HG03342 (cell line): ENCODE measurements at regions not wholly inside any gene's neighbourhood (a gene's known extent, or its start where the extent isn't known, plus 50 kb on each side); places are given as distances from the start of the nearest gene placed in this dataset.

Experiments used
- ATAC-seq: cut with Tn5 transposase; IDR thresholded peaks from one replicate; pipeline ENCODE4 v1.9.1; 2021; ENCODE audit warnings: mild to moderate bottlenecking, moderate library complexity; ENCODE audit not compliant: unreplicated experiment

DNA sequence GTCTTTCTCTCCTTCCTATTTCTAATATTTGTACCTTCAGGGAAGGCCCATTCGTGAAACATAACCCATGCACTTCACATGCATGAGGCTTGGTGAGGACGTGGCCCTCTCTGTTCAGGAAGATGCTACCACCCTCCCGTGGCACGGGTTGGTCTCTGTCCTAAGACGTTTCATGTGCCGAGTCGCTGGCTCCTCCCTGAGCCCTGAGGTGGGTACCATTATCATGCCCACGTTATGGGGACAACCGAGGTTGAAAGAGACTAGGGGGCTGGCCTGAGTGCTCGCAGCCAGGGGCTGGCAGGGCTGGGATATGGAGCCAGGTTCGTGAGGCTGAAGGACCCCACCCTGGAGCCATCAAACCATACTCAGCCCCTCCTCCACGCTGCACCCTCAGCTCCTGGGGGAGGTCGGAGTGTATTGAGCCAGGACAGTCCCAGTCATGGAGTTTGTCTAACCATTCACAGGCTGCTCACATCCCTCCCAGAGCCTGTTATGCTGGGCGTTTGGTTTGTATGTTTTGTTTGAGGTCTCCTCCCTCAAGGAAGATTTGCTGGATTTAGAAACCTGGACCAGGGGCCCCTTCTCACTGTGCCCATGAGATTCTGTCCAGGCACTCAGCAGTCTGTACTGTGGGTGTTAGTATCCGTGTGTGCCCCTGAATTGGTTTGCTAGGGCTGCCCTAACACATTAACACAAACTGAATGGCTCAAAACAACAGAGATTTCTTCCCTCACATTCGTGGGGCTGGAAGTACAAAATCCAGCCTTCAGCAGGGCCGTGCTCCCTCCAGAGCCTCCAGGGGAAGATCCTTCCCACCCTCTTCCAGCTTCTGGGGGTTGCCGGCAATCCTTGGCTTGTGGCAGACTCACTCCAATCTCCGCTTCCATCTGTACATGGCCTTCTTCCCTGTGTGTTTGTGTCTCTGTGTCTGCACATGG, 88.3 kb downstream of the ANKRD60 start:
- no peak for ATAC-seq

DNA sequence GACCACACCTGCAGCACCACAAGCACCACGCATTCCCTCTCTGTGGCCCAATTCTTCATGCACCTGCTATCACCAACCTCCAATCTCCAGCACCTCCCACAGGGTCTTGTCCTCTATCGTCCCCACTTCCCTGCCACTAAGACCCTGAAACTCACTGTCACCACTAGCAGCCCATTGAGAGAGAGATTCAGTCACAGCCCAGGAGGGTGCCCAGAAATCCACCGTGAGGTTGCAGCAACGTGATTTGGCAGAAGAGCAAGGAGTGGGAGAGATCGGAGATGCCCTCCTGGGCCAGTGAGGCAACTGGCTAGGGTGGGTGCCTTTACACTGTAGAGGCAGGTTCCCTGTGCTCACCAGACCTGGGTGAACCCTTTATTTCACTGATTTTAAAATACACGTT, 90.1 kb downstream of the ANKRD60 start:
- no peak for ATAC-seq

DNA sequence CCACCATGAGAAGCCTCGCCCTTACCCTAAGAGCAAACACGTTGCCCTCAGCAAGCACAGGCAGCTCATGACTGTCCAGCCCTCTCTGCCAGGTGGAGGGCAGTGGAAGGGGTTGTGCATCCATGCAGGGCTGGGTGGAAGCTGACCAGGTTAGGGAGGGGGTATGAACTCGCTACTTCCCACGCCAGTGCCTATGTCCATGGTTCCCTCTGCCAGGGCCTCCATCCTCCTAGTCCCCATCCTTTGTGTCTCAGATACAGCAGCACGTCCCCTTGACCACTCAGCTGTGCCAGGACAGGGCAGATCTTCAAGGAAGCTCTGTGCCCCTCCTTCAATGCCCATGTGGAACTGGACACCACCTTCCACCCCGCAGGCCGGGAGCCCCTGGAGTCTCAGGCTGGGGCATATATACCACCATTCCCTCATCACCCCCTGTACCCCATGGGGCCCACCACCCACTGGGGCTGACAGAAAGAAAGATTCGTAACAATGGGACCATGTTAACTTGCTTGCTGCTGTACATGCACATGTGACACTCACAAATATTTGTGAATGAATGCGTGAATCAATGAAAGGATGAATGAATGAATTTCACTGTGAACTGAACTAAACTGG, 90.7 kb downstream of the ANKRD60 start:
- ATAC-seq, result no peak

DNA sequence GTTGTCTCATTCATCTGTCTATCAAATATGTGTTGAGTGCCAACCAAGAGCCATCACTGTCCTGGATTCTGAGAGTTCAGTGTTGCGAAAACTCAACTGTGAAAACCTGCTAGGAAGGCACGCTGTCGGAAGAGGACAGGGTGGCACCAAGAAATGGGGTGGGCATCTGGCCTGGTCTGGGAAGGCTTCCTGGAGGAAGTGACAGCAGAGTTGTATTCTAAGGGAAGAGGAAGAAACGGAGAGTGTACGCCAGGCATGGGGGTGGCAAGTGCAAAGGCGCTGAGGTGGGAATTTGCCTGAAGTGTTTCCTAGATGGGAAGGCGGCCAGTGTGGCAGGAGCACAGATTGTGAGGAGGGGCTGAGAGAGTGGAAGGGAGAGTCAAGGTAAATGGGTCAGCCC, 91.2 kb downstream of the ANKRD60 start:
- no peak for ATAC-seq

DNA sequence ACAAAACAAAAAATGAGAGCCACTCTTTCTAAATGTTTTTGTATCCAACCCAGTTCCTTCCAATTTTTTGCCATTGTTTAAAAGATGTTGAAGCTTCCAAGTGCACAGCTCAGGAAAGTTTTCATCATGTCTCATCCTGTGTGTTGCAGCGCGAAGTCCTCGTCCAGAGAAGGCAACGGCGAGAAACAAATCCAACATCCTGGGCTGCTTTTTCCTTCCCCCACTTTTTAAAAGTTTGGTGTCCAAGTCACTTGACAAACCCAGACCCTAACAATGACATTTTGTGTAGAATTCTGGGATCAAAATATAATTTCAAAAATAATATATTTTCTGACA, 92.3 kb downstream of the ANKRD60 start:
- ATAC-seq, result no peak

DNA sequence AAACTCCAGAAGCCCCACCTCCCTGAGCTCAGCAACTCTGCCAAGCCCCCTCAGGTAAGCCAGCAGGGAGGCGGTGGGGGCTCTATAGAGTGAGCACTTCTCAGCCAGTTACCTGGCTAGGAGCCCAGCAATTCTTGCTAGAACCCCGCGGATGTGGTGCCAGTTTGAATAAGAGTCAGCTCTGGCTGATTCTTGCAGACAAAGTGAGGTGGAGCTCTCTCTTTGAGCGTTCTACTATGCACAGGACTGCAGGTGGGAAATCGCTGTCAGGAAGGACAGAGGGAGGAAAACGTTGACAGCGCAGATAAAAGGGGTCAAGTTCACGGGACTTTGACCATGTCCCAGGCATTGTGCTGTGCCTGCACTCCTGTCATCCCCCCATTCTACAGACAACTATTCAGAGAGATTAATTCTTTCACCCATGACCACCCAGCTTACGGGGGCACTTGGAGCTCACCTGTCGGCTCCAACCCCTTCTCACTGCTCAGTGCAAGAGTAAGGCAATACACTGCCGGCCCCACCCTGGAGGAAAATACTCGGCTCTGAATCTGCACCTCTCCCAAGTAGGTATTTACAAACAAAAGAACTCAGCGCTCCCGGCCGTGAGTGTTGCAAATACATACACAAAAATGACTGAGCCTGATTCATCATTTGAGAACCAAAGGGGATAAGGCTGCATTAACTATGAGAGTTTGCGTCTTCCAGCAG, 92.9 kb downstream of the ANKRD60 start:
- no peak for ATAC-seq

DNA sequence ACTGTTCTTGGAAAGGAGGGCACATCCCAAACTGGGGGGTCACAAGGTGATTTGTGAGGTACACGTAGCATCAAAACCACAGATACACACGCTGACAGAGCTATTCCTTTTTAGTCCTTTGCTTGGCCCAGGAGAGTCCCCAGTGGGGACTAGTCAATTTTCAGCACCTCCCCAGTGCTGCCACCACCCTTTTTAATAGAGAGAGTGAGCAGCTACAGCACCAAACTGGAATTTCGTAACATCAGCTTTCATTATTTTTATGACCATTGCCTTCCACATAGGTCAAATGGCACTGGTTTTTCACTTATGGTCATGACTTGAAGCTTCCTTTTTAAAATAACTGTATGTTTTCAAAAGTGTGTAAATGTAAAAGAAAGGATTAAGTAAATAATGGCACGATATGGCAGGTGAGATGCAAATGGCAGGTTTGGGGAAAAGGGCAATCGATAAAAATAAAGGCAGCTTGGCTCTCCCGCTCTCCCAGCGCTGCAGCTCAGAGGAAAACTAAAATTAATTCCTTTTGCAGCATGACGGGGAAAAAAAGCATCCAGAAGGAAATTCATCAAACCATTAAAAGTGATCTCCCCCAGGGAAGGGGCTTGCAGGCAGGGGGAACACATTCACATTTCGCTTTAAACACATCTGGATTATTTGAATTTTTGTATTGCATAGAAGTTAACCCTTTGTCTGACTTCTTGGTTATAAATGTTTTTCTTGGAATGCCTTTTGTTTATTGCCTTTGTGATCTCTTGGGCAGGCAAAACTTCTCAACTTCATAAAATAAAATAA, 95.2 kb downstream of the ANKRD60 start:
- ATAC-seq, result no peak

DNA sequence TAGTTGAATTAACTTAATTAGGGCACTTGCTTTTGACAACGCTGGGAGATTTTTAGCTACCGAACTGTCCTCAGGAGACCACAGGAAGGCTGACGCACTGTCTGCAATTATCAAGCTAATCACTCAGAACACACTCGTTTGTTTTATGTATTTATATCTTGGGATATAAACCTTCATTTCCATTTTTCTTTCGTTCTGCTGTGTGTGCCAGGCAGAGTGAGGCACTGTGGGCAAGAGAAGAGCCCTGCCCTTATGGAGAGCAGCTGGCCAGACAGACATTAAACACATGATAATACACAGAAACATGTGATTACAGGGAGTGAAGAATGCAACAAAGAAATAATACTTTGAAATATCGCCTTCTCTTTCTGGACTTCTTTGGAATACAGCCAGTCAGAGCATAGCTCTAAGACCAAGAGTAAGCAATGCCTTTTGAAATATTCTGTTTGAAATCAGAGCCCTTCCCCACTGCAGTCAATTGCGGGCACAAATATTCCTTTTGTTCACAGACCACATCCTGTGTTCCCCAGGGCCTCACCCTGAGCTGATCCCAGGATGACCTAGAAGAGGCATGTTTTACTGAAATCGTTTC, 96.8 kb downstream of the ANKRD60 start:
- no peak for ATAC-seq

DNA sequence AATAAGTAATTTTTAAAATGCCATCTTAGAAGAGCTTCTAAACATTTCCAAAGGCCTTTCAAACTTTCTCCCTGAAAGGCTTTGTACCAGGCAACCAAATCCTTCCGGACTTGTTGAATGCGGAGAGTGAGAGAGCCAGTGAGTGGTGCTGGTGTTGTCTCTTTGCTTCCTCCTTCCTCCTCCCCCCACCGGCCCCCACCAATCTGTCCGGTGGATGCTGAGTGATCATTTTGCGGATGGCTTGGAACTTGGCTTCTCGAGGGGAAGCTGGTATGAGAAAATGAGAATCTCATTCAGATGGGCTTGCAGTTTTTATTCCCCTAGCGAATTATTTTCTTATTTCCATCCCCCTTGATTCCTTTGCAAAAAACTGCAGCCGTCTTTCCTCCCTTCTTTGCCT, 97.3 kb downstream of the ANKRD60 start:
- ATAC-seq, result no peak

DNA sequence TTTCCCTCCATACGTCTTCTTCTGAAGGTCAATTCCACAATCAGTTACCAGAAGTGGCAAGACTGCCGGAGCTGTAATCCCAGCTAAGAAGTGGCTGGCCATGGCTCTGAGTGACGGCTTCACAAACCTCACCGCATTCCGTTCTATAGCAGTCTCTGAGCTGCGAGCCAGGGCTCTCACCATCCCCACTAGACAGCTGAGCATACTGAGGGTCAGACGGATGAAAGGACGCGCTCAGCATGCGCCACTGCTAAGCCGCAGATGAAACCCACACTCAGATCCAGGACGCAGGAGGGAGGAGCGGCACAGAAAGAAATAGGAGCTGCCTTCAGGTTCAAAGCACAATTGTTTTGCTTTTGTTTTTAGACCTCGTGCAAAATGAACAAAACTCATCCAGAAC, 97.9 kb downstream of the ANKRD60 start:
- no peak for ATAC-seq

DNA sequence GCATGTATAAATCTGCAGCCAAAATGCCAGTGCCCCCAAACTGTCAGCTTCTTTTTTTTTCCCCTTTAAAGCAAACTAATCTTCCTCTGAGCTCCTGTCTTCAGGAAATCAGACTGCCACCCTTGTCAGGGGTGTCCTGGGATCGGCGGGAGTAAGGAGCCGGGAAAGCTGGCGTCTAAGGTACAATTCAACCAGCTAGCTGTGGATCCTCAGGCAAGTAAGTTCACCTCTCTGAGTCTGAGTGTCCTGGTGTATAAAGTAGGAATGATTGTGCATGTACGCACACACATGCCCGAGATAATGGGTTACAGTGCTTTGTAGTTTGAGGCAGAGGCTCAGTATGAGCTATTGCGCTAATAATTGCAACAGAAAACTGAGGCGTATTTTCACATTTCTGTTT, 98.3 kb downstream of the ANKRD60 start:
- no peak for ATAC-seq

DNA sequence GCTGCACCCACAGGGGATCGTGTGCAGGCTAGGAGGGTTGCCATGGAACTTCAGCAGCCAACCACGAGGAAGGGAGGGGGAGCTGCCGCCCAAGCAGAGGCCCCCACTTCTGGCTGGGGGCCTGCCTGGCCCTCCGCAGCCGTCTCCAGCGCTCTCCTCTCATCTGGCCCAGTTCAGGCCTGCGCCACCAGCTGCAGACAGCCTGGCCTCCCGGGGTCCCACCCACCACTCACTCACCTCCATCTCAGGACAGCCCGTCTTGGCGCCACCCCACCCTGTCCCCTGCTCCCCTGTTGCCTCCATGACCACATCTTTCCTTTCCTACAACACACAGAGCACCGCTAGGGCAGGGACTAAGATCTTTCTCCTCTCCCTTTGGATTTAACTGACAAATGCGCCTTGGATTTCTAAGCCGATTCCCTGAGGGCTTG, 98.7 kb downstream of the ANKRD60 start:
- ATAC-seq, result no peak

DNA sequence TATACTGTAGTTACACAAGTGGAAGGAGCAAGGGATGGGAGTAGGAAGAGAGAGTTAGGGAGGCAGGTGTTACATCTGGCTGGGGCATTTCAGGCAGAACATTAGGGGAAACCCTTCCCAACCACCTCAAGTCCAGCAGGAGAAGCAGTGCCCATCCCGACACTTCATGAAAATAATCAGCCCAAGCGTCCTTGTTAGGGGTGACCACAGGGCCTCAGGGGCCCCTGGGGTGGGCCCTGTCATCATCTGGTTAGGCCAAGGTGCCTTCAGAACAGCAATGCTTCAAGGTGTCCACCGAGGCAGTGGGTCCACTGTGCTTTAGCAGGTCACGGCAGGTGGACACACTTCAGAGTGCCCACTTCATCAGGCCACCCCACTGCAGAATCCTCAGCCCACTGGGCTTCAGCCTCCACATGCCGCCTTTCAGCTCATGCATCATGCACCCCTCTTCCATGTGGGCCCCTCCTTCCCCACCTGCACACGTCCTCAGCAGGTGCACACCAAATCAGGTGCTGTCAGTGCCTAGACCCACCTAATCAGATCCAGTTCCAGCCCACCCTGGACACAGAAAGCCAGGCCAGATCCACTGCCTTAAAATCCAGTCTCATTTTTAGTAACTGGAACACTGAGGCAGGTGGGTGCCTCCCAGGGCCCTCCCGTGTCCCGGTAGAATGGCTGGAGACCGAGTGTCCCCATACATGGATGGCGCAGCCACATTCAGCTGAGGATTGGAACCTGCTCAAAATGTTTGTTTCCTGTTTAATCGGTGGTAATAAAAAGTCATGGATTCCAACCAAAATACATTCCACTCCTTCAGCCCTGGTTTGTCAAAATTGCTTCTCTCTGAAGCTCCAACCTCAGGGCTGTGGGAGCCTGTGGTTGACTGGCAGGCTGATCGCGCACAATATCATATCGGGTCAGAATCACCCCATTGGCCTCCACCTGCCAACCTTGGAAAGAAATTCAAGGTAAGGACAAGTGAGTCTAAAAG, 99.5 kb downstream of the ANKRD60 start:
- ATAC-seq, result no peak

DNA sequence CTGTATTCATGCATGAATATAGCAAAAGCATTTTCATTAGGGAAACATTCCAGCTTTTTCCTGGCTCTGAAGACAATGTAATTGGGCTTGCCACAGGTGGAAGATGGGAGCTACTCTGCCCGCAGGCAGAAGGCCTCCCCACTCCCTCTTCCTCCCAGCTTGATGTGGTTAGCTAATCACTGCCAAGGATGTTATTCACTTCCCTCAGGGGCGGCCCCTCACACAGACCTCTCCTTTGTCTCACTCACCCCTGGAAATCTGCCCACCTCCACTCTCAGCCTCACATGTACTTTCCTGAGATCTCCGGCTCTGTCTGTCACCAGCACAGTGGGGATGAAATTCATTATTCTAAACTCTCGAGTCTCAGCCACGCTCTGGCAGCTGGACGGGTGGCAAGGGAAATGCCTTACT, 100.7 kb downstream of the ANKRD60 start:
- ATAC-seq, result no peak

DNA sequence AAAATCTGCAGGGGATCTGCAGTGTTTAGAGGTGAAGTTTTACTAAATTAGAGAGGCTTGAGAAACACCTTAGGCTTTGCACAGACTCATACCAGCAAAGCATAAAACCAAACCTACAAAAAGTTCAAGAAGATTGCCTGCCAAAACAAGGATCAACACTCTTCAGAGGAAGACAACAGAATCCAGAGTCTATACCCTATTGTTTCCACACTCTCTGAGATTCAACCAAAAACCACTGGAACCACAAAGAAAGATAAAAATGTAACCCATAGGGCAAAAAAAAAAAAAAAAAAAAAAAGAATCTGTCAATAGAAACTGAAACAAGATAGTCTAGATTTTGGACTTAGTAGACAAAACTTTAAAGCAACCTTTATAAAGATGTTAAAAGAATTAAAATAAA, 102.7 kb downstream of the ANKRD60 start:
- ATAC-seq, result no peak

DNA sequence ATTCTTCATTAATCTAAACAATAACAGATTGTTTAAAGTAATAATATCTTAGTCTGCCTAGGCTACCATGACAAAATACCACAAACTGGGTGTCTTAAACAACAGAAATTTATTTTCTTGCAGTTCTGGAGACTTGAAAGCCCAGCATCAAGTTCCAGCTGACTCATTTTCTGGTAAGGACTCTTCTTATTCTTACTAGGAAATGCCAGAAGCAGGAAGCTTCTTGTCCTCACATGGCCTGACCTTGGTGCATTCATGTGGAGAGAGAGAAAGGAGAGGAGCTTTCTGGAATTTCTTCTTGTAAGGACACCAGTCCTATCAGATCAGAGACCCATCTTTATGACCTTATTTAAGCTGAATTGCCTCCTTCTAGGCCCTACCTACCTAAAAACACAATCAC, 110.5 kb downstream of the ANKRD60 start:
- no peak for ATAC-seq

DNA sequence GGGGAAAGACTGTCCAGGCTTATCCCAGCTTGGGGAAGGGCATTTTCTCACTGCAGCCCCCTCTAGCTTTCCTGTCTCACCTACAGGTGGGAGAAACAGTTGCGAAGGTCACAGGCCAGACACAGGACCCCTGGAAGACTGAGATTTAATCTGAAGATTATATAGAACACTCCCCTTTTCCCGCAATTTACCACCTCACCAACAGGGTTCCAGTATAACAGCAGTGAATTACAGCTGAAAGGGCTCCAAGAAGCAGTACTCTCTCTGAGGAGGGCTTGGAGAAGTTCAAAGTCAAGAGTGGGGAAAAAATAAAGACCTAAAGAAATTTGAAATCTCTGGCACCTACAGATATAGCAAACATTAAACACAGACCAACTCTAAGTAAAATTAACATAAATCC, 111.9 kb downstream of the ANKRD60 start:
- ATAC-seq, result no peak

DNA sequence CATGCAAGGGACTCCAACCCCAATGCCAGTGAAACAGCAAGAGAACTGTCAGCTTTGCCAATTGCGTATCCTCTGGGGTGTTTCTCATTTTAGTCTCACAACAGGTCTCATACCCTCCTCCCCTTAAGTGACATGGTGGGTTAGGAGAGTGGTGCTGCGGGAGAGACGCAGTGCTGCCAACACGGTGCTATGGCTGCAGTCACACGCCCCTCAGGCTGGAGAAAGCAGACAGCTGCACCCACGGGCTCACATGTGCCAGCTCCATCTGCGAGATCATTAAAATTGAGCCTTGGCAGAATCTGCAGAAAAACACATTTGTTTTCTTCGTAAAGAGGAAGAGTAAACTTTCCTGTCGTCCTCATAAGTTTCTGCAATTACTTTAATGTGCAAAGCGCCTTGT, 114.7 kb downstream of the ANKRD60 start:
- no peak for ATAC-seq

DNA sequence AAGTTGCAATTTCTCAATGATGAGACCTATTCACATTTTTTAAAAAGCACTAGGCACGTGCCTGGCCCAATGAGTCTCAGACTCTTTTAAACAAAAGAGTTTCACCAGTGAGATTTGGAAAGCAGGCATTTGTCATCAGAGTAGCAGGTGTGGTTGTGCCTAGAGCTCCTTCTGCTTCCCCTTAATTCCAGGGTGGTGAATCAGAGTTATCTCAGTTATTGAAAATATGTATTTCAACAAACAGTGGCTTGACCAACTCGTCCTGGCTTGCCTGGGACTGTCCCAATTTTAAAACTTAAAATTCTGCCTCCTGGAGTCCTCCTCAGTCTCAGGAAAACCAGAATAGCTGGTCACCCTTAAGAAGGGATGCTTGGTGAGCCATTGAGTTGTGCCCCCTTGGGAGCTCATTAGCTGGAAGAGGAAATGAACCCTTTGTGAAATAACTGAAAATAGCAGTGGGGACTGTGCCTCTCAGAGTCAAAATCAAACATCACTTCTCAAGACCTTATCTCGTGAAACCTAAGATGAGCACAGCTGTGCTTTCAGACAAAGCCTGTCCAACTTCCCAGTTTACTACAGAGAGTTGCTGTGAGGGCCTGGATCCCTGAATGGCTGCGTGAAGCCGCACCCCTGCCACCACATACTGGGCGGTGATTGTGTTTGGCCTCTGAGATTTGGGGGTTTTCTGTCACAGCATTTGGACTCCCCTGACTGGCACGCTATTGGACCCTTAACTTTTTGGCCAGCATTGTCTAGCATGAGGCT, 116.3 kb downstream of the ANKRD60 start:
- ATAC-seq, result no peak
